ENCODE measurements at regions not wholly inside any gene's neighbourhood (a gene's known extent, or its start where the extent isn't known, plus 50 kb on each side); places are given as distances from the start of the nearest gene placed in this dataset.

GRCh38 chr2:221308507-221309066 is 263.5 kb downstream of the EPHA4 start:
- H3K9ac ChIP-seq (ENCODE audit: low read depth, low read length): no peak overlapping the region
- H3K36me3 ChIP-seq (ENCODE audit: insufficient read depth, low read depth, low read length): no peaks in the 10 kb centered on the region
- H3K4me1 ChIP-seq (ENCODE audit: insufficient read depth, low read length): peaks cover 2% of the 10 kb centered on the region; the same call in 1 of the 2 replicates
- no peaks in the 10 kb centered on the region for H3K9me3 ChIP-seq (ENCODE audit: insufficient read depth, low read depth, low read length)
- H3K4me3 ChIP-seq (ENCODE audit: low read length): no peak overlapping the region
- no peak overlapping the region for H3K27ac ChIP-seq (ENCODE audit: low read length)
- H3K27me3 ChIP-seq (ENCODE audit: insufficient read depth, low read length): no peaks in the 10 kb centered on the region

GRCh38 chr2:221309892-221310583 is 262.1 kb downstream of the EPHA4 start:
- Histone ChIP-seq H3K27ac (ENCODE audit: low read length) (no peak overlapping the region), H3K9ac (ENCODE audit: low read depth, low read length) (no peak overlapping the region), H3K4me3 (ENCODE audit: low read length) (no peak overlapping the region), H3K27me3 (ENCODE audit: insufficient read depth, low read length) (no peaks in the 10 kb centered on the region), H3K9me3 (ENCODE audit: insufficient read depth, low read depth, low read length) (no peaks in the 10 kb centered on the region), H3K36me3 (ENCODE audit: insufficient read depth, low read depth, low read length) (no peaks in the 10 kb centered on the region), H3K4me1 (ENCODE audit: insufficient read depth, low read length) (peaks cover 2% of the 10 kb centered on the region; the same call in 1 of the 2 replicates)

DNA sequence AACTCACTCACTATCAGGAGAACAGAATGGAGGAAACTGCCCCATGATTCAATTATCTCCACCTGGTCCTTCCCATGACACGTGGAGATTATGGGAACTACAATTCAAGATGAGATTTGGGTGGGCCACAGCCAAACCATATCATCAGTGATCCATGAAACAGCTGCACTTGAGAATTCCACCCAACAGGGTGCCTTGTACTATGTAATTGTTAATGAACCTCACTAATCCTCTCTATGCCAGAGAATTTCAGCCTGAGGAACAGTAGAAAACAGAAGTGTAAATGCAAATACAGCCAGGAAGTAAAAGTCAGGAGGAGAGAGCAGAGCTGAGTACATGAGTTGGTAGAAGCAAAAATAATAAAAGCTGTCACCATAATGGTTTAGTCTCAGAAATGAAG is 261.4 kb downstream of the EPHA4 start:
- H3K9me3 ChIP-seq (ENCODE audit: insufficient read depth, low read depth, low read length): no peaks in the 10 kb centered on the region
- H3K27me3 ChIP-seq (ENCODE audit: insufficient read depth, low read length): no peaks in the 10 kb centered on the region
- no peaks in the 10 kb centered on the region for H3K36me3 ChIP-seq (ENCODE audit: insufficient read depth, low read depth, low read length)
- H3K4me1 ChIP-seq (ENCODE audit: insufficient read depth, low read length): peaks cover 2% of the 10 kb centered on the region; the same call in 1 of the 2 replicates
- no peak overlapping the region for H3K9ac ChIP-seq (ENCODE audit: low read depth, low read length)
- no peak overlapping the region for H3K4me3 ChIP-seq (ENCODE audit: low read length)
- H3K27ac ChIP-seq (ENCODE audit: low read length): no peak overlapping the region

DNA sequence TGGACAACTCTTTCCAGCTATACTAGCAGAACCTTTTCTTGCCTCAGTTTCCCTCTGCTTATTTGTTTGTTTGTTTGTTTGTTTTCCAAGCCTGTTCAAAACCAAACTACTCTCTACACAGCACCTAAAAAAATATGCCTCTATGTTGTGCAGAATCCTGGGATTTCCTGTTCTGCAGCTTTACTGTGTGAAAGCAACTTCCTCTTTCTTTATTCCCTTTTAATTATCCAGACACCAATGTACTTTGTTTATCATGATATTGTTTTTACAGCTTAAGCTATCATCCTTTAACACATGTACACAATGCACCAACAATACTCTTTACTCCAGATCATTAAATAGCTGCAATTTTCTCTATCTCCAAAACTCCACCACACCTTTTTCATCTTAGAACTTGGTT is 259.5 kb downstream of the EPHA4 start:
- Histone ChIP-seq H3K36me3 (ENCODE audit: insufficient read depth, low read depth, low read length) (no peaks in the 10 kb centered on the region), H3K9ac (ENCODE audit: low read depth, low read length) (no peak overlapping the region), H3K27me3 (ENCODE audit: insufficient read depth, low read length) (no peaks in the 10 kb centered on the region), H3K9me3 (ENCODE audit: insufficient read depth, low read depth, low read length) (no peaks in the 10 kb centered on the region), H3K4me3 (ENCODE audit: low read length) (no peak overlapping the region), H3K4me1 (ENCODE audit: insufficient read depth, low read length) (peaks cover 2% of the 10 kb centered on the region; the same call in 1 of the 2 replicates), H3K27ac (ENCODE audit: low read length) (no peak overlapping the region)

GRCh38 chr2:221314786-221315185 is 257.3 kb downstream of the EPHA4 start:
- H3K27me3 ChIP-seq (ENCODE audit: insufficient read depth, low read length): no peaks in the 10 kb centered on the region
- H3K9ac ChIP-seq (ENCODE audit: low read depth, low read length): no peak overlapping the region
- no peak overlapping the region for H3K27ac ChIP-seq (ENCODE audit: low read length)
- no peaks in the 10 kb centered on the region for H3K36me3 ChIP-seq (ENCODE audit: insufficient read depth, low read depth, low read length)
- no peak overlapping the region for H3K4me3 ChIP-seq (ENCODE audit: low read length)
- H3K9me3 ChIP-seq (ENCODE audit: insufficient read depth, low read depth, low read length): no peaks in the 10 kb centered on the region
- peaks cover 2% of the 10 kb centered on the region; the same call in 1 of the 2 replicates for H3K4me1 ChIP-seq (ENCODE audit: insufficient read depth, low read length)

DNA sequence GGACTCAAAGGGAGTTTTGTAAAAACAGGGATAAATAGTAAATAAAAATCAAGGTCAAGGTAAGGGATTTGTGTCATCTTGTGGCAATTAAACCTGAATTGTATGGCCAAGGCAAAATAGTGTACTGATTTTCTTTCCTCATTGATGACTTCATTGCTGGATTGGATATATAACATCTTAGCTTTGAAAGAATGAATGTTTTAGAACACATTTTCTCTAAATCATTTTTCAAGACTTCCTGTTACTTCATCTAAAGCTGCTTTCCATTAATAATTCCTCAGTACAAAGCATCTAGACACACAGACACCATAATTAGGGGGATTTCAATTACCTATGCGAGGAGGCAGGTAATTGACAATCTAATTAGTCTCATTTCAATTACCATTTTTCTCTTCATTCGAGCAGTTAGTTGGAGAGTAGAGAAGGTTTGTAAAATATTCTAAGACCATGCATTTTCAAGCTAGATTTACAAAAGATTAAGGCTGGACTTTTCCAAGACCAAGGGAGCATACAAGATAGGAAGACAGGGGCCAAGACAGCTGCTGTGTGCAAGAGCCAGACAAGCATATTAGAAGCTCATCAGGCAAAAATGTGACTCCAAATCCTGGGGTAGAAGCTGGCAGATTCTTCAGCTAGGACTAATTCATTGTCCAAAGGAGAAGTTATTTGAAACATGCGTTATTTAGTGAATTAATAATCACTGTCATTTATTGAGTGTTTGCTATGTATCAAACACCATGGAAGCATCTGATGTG is 253.6 kb downstream of the EPHA4 start:
- no peak overlapping the region for H3K4me3 ChIP-seq (ENCODE audit: low read length)
- H3K36me3 ChIP-seq (ENCODE audit: insufficient read depth, low read depth, low read length): no peaks in the 10 kb centered on the region
- no peaks in the 10 kb centered on the region for H3K9me3 ChIP-seq (ENCODE audit: insufficient read depth, low read depth, low read length)
- H3K9ac ChIP-seq (ENCODE audit: low read depth, low read length): no peak overlapping the region
- no peaks in the 10 kb centered on the region for H3K27me3 ChIP-seq (ENCODE audit: insufficient read depth, low read length)
- H3K4me1 ChIP-seq (ENCODE audit: insufficient read depth, low read length): no peaks in the 10 kb centered on the region
- no peak overlapping the region for H3K27ac ChIP-seq (ENCODE audit: low read length)

DNA sequence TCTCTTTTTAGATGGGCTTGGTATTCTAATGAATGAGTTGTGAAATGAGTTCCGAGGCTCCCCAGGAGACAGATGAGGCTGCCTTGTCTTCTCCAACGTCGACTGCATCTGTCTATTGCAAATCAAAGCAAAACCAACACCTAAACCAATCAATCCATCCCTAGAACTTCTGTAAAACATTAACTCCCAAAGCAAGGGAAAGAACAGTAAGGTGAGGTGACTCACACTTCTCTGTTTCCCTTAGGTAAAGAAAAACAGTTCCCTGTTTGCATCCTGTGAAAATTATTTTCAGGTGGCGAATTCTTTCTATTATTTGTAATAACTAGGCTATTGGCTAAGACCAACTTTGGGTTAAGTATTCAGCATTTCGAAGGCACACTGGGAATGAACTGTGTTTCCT is 249.4 kb downstream of the EPHA4 start:
- Histone ChIP-seq H3K27ac (ENCODE audit: low read length) (no peak overlapping the region), H3K4me1 (ENCODE audit: insufficient read depth, low read length) (no peaks in the 10 kb centered on the region), H3K9me3 (ENCODE audit: insufficient read depth, low read depth, low read length) (no peaks in the 10 kb centered on the region), H3K4me3 (ENCODE audit: low read length) (no peak overlapping the region), H3K27me3 (ENCODE audit: insufficient read depth, low read length) (no peaks in the 10 kb centered on the region), H3K36me3 (ENCODE audit: insufficient read depth, low read depth, low read length) (no peaks in the 10 kb centered on the region), H3K9ac (ENCODE audit: low read depth, low read length) (no peak overlapping the region)

DNA sequence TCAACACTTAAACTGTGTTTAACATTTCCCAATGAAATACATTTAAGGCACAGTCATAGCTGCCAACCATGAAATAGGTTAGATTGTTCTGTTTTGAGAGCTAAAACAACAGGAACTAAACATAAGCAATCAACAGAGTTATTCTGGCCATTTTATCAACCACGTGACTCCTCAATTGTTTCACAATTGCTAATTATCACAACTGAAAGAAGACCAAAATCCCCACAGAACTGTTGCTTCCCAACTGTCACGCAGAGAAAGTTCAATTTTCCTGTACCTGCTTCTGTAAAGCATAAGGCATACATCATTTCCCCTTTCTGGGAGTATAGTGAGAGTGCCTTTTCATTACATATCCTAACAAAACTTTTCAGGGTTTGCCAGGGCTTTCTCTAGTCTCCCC is 248.6 kb downstream of the EPHA4 start:
- no peaks in the 10 kb centered on the region for H3K9me3 ChIP-seq (ENCODE audit: insufficient read depth, low read depth, low read length)
- no peak overlapping the region for H3K27ac ChIP-seq (ENCODE audit: low read length)
- H3K9ac ChIP-seq (ENCODE audit: low read depth, low read length): no peak overlapping the region
- no peaks in the 10 kb centered on the region for H3K27me3 ChIP-seq (ENCODE audit: insufficient read depth, low read length)
- H3K36me3 ChIP-seq (ENCODE audit: insufficient read depth, low read depth, low read length): no peaks in the 10 kb centered on the region
- no peaks in the 10 kb centered on the region for H3K4me1 ChIP-seq (ENCODE audit: insufficient read depth, low read length)
- H3K4me3 ChIP-seq (ENCODE audit: low read length): no peak overlapping the region

GRCh38 chr2:221330436-221330835 is 241.7 kb downstream of the EPHA4 start:
- Histone ChIP-seq H3K27ac (ENCODE audit: low read length) (no peak overlapping the region), H3K36me3 (ENCODE audit: insufficient read depth, low read depth, low read length) (no peaks in the 10 kb centered on the region), H3K9ac (ENCODE audit: low read depth, low read length) (no peak overlapping the region), H3K27me3 (ENCODE audit: insufficient read depth, low read length) (no peaks in the 10 kb centered on the region), H3K4me3 (ENCODE audit: low read length) (no peak overlapping the region), H3K4me1 (ENCODE audit: insufficient read depth, low read length) (no peaks in the 10 kb centered on the region), H3K9me3 (ENCODE audit: insufficient read depth, low read depth, low read length) (no peaks in the 10 kb centered on the region)

- no peaks in the 10 kb centered on the region for H3K36me3 ChIP-seq (ENCODE audit: insufficient read depth, low read depth, low read length)
- no peaks in the 10 kb centered on the region for H3K27me3 ChIP-seq (ENCODE audit: insufficient read depth, low read length)
- H3K4me3 ChIP-seq (ENCODE audit: low read length): no peak overlapping the region
Measured at GRCh38 chr2:221334481-221335218, 237.5 kb downstream of the EPHA4 start.

GRCh38 chr2:221335219-221335752 is 236.8 kb downstream of the EPHA4 start:
- Histone ChIP-seq H3K27ac (ENCODE audit: low read length) (no peak overlapping the region), H3K9ac (ENCODE audit: low read depth, low read length) (no peak overlapping the region), H3K27me3 (ENCODE audit: insufficient read depth, low read length) (no peaks in the 10 kb centered on the region), H3K4me3 (ENCODE audit: low read length) (no peak overlapping the region), H3K9me3 (ENCODE audit: insufficient read depth, low read depth, low read length) (no peaks in the 10 kb centered on the region), H3K36me3 (ENCODE audit: insufficient read depth, low read depth, low read length) (no peaks in the 10 kb centered on the region), H3K4me1 (ENCODE audit: insufficient read depth, low read length) (no peaks in the 10 kb centered on the region)

More at GRCh38 chr2:221334481-221335218, 237.5 kb downstream of the EPHA4 start:
- H3K27ac ChIP-seq (ENCODE audit: low read length): no peak overlapping the region
- no peaks in the 10 kb centered on the region for H3K4me1 ChIP-seq (ENCODE audit: insufficient read depth, low read length)
- H3K9me3 ChIP-seq (ENCODE audit: insufficient read depth, low read depth, low read length): no peaks in the 10 kb centered on the region
- no peak overlapping the region for H3K9ac ChIP-seq (ENCODE audit: low read depth, low read length)
